ENCODE measurements at regions not wholly inside any gene's neighbourhood (a gene's known extent, or its start where the extent isn't known, plus 50 kb on each side); places are given as distances from the start of the nearest gene placed in this dataset.

GRCh38 chr2:155021618-155022017, 323.1 kb downstream of the KCNJ3 start:
- no peaks in the 10 kb centered on the region for H3K36me3 Mint-ChIP-seq (ENCODE audit: insufficient read depth)
- no peak for DNase-seq (ENCODE audit: low spot score, unreplicated experiment)
- no peak overlapping the region for H3K4me3 Mint-ChIP-seq (ENCODE audit: low read depth)
- H3K27me3 Mint-ChIP-seq: no peaks in the 10 kb centered on the region
- peaks cover 3% of the 10 kb centered on the region for H3K9me3 Mint-ChIP-seq (ENCODE audit: low read depth)
- H3K4me1 Mint-ChIP-seq (ENCODE audit: low read depth): peaks cover 17% of the 10 kb centered on the region
- no peak for TF ChIP-seq CTCF (IDR thresholded peaks at IDR 0.05; ENCODE audit: unreplicated experiment)
- no peak overlapping the region for H3K27ac Mint-ChIP-seq

- no peak for DNase-seq (ENCODE audit: low spot score, unreplicated experiment)
- H3K9me3 Mint-ChIP-seq (ENCODE audit: low read depth): peaks cover 3% of the 10 kb centered on the region
- H3K27ac Mint-ChIP-seq: peak overlapping the region; percentile 33
- H3K27me3 Mint-ChIP-seq: no peaks in the 10 kb centered on the region
- no peak for TF ChIP-seq CTCF (IDR thresholded peaks at IDR 0.05; ENCODE audit: unreplicated experiment)
- peaks cover 17% of the 10 kb centered on the region for H3K4me1 Mint-ChIP-seq (ENCODE audit: low read depth)
- H3K4me3 Mint-ChIP-seq (ENCODE audit: low read depth): no peak overlapping the region
- H3K36me3 Mint-ChIP-seq (ENCODE audit: insufficient read depth): no peaks in the 10 kb centered on the region
These were observed 321.8 kb downstream of the KCNJ3 start for GRCh38 chr2:155020246-155020645.

- Mint-ChIP-seq H3K27me3 (no peaks in the 10 kb centered on the region), H3K27ac (no peak overlapping the region), H3K36me3 (ENCODE audit: insufficient read depth) (no peaks in the 10 kb centered on the region), H3K4me3 (ENCODE audit: low read depth) (no peak overlapping the region), H3K4me1 (ENCODE audit: low read depth) (peaks cover 6% of the 10 kb centered on the region), H3K9me3 (ENCODE audit: low read depth) (no peaks in the 10 kb centered on the region)
- no peak for TF ChIP-seq CTCF (IDR thresholded peaks at IDR 0.05; ENCODE audit: unreplicated experiment)
- no peak for DNase-seq (ENCODE audit: low spot score, unreplicated experiment)
These were observed 312.4 kb downstream of the KCNJ3 start for GRCh38 chr2:155010925-155011324.

- Mint-ChIP-seq H3K4me1 (ENCODE audit: low read depth) (peaks cover 2% of the 10 kb centered on the region), H3K4me3 (ENCODE audit: low read depth) (no peak overlapping the region), H3K27ac (no peak overlapping the region), H3K27me3 (no peaks in the 10 kb centered on the region), H3K9me3 (ENCODE audit: low read depth) (no peaks in the 10 kb centered on the region), H3K36me3 (ENCODE audit: insufficient read depth) (no peaks in the 10 kb centered on the region)
- no peak for DNase-seq (ENCODE audit: low spot score, unreplicated experiment)
- no peak for TF ChIP-seq CTCF (IDR thresholded peaks at IDR 0.05; ENCODE audit: unreplicated experiment)
These were observed 296.9 kb downstream of the KCNJ3 start for GRCh38 chr2:154995361-154995760.

- no peak overlapping the region for H3K27ac Mint-ChIP-seq
- TF ChIP-seq CTCF (IDR thresholded peaks at IDR 0.05; ENCODE audit: unreplicated experiment): no peak
- H3K4me1 Mint-ChIP-seq (ENCODE audit: low read depth): peaks cover 2% of the 10 kb centered on the region
- no peak for DNase-seq (ENCODE audit: low spot score, unreplicated experiment)
- no peak overlapping the region for H3K4me3 Mint-ChIP-seq (ENCODE audit: low read depth)
- H3K9me3 Mint-ChIP-seq (ENCODE audit: low read depth): no peaks in the 10 kb centered on the region
- no peaks in the 10 kb centered on the region for H3K36me3 Mint-ChIP-seq (ENCODE audit: insufficient read depth)
- no peaks in the 10 kb centered on the region for H3K27me3 Mint-ChIP-seq
These were observed 294.3 kb downstream of the KCNJ3 start for GRCh38 chr2:154992826-154993225.

All from progenitor cell of endocrine pancreas (in vitro differentiated cells).